ENCODE measurements at regions not wholly inside any gene's neighbourhood (a gene's known extent, or its start where the extent isn't known, plus 50 kb on each side); places are given as distances from the start of the nearest gene placed in this dataset.

GRCh38 chr13:64256751-64257150, 2841.1 kb upstream of the PCDH20 start:
- H3K27me3 ChIP-seq (ENCODE audit: insufficient read depth, low read length) = no peaks in the 10 kb centered on the region
- DNase-seq = no peak
- H4K8ac ChIP-seq (replicated peaks; ENCODE audit: insufficient read length, low read depth, low read length) = no peak overlapping the region
- H2BK15ac ChIP-seq (ENCODE audit: low read depth, low read length) = no peak overlapping the region
- no peak overlapping the region for H2AK5ac ChIP-seq (ENCODE audit: insufficient read length, low read length)
- H2AFZ ChIP-seq (ENCODE audit: low read length) = no peak overlapping the region
- H4K91ac ChIP-seq (ENCODE audit: insufficient read length, low read depth, low read length) = no peak overlapping the region
- H3K79me1 ChIP-seq (ENCODE audit: insufficient read depth, low read depth, low read length, poor library complexity, severe bottlenecking) = no peaks in the 10 kb centered on the region
- no peak overlapping the region for H3K27ac Mint-ChIP-seq
- H3K27ac ChIP-seq (ENCODE audit: insufficient read length, low read depth, low read length) = no peak overlapping the region
- H2BK20ac ChIP-seq (ENCODE audit: low read depth, low read length, poor library complexity, severe bottlenecking) = no peak overlapping the region
- H3K9me3 Mint-ChIP-seq = peaks cover 0 to 2% of the 10 kb centered on the region in 2 experiments; a peak in 2 of 5 replicates
- no peak overlapping the region for H4K5ac ChIP-seq (ENCODE audit: insufficient read length, low read depth, low read length)
- no peak overlapping the region for H3K56ac ChIP-seq (ENCODE audit: insufficient read length, low read depth, low read length)
- no peaks in the 10 kb centered on the region for H3K9me3 ChIP-seq (ENCODE audit: control insufficient read depth, low read depth, low read length)
- no peak overlapping the region for H3K4ac ChIP-seq (ENCODE audit: low read depth, low read length)
- no peak overlapping the region for H3K14ac ChIP-seq (ENCODE audit: insufficient read depth, low read length)
- WGBS (ENCODE audit: extremely low coverage, insufficient read length, low lambda C conversion rate) = no CpG with 5 or more reads among the region's 3 CpGs
- no peaks in the 10 kb centered on the region for H3K4me1 ChIP-seq (ENCODE audit: insufficient read depth, low read length)
- H3K23ac ChIP-seq (ENCODE audit: insufficient read length, low read depth, low read length) = no peak overlapping the region
- H3K36me3 Mint-ChIP-seq (ENCODE audit: insufficient read depth in 1 of 3, low read depth in 3 of 3) = no peaks in the 10 kb centered on the region
- H4K20me1 ChIP-seq (ENCODE audit: control insufficient read depth, insufficient read depth, insufficient read length) = no peaks in the 10 kb centered on the region
- no peak overlapping the region for H3T11ph ChIP-seq (ENCODE audit: low read length)
- no peak overlapping the region for H2BK12ac ChIP-seq (ENCODE audit: insufficient read length, low read depth, low read length)
- H3K18ac ChIP-seq (ENCODE audit: insufficient read length, low read depth, low read length) = no peak overlapping the region
- no peaks in the 10 kb centered on the region for H3K79me2 ChIP-seq (ENCODE audit: insufficient read depth, low read length)
- no peak overlapping the region for H3K4me2 ChIP-seq (ENCODE audit: insufficient read depth, insufficient read length, low read length)
- H3K4me1 Mint-ChIP-seq = no peaks in the 10 kb centered on the region
- no peak for TF ChIP-seq CTCF (conservative IDR thresholded peaks at IDR 0.05)
- H3K27me3 Mint-ChIP-seq (ENCODE audit: low read depth) = no peaks in the 10 kb centered on the region
- H2BK5ac ChIP-seq (ENCODE audit: insufficient read length, low read length) = no peak overlapping the region
- no peak overlapping the region for H2BK120ac ChIP-seq (ENCODE audit: low read depth, low read length, poor library complexity, severe bottlenecking)
- H3K4me3 Mint-ChIP-seq = no peak overlapping the region
- no peak overlapping the region for H3K9ac ChIP-seq (ENCODE audit: extremely low read depth, insufficient read length, low read length)
- H3K23me2 ChIP-seq (ENCODE audit: insufficient read length, low read depth, low read length, poor library complexity, severe bottlenecking) = no peaks in the 10 kb centered on the region
